SK-N-SH treated with all-trans-retinoic acid at 6 μM for 48 hours (cell line): ENCODE measurements at regions not wholly inside any gene's neighbourhood (a gene's known extent, or its start where the extent isn't known, plus 50 kb on each side); places are given as distances from the start of the nearest gene placed in this dataset.

ENCODE experiments used
- ATAC-seq: fragments of 200-7000 bp; cut with Tn5 transposase; 3 replicates; pipeline ENCODE4 v1.9.1; 2020; ENCODE audit warnings: mild to moderate bottlenecking, moderate library complexity
- ARNTL ChIP-seq: fragments of 450-650 bp; formaldehyde crosslinking; IDR thresholded peaks from 2 replicates; pipeline ENCODE4 v1.5.0; 2020; ENCODE audit warnings: low read depth, mild to moderate bottlenecking, moderate library complexity, borderline replicate concordance
- BACH2 ChIP-seq: fragments of 250-450 bp; sonication (Bioruptor Pico); IDR thresholded peaks from 2 replicates; pipeline ENCODE4 v1.9.0; 2021; ENCODE audit warnings: mild to moderate bottlenecking, borderline replicate concordance
- CSDC2 ChIP-seq: fragments of 250-450 bp; sonication (Bioruptor Pico); IDR thresholded peaks from 2 replicates; pipeline ENCODE4 v1.5.0; 2020; ENCODE audit warnings: mild to moderate bottlenecking, moderate library complexity
- ESRRG ChIP-seq: fragments of 250-450 bp; sonication (Bioruptor Pico); IDR thresholded peaks from 2 replicates; pipeline ENCODE4 v1.6.1; 2021; ENCODE audit warnings: mild to moderate bottlenecking
- GLIS3 ChIP-seq: fragments of 250-450 bp; sonication (Bioruptor Pico); IDR thresholded peaks from 2 replicates; pipeline ENCODE4 v1.5.0; 2020; ENCODE audit warnings: mild to moderate bottlenecking, moderate library complexity
- ISL1 ChIP-seq: fragments of 250-450 bp; sonication (Bioruptor Pico); IDR thresholded peaks from 2 replicates; pipeline ENCODE4 v2.1.2; 2022; ENCODE audit warnings: mild to moderate bottlenecking, moderate library complexity
- OSR1 ChIP-seq: fragments of 250-450 bp; sonication (Bioruptor Pico); IDR thresholded peaks from 2 replicates; pipeline ENCODE4 v1.8.0; 2022; ENCODE audit warnings: moderate library complexity, mild to moderate bottlenecking, inconsistent platforms
- PPARA ChIP-seq: fragments of 250-450 bp; sonication (Bioruptor Pico); IDR thresholded peaks from 2 replicates; pipeline ENCODE4 v1.5.0; 2020; ENCODE audit warnings: mild to moderate bottlenecking, borderline replicate concordance
- RARB ChIP-seq: fragments of 250-450 bp; sonication (Bioruptor Pico); IDR thresholded peaks from 2 replicates; pipeline ENCODE4 v1.8.0; 2021; ENCODE audit warnings: mild to moderate bottlenecking, moderate library complexity
- SNAI2 ChIP-seq: fragments of 250-450 bp; sonication (Bioruptor Pico); IDR thresholded peaks from 2 replicates; pipeline ENCODE4 v1.5.0; 2020; ENCODE audit warnings: mild to moderate bottlenecking, moderate library complexity
- TOX ChIP-seq: fragments of 250-450 bp; sonication (Bioruptor Pico); IDR thresholded peaks from 2 replicates; pipeline ENCODE4 v1.8.0; 2021; ENCODE audit warnings: mild to moderate bottlenecking, moderate library complexity, borderline replicate concordance
- ZC3H10 ChIP-seq: fragments of 250-450 bp; sonication (Bioruptor Pico); IDR thresholded peaks from 2 replicates; pipeline ENCODE4 v1.5.1; 2021; ENCODE audit warnings: mild to moderate bottlenecking, moderate library complexity
- ZFP3 ChIP-seq: fragments of 250-450 bp; sonication (Bioruptor Pico); IDR thresholded peaks from 2 replicates; pipeline ENCODE4 v1.5.0; 2020; ENCODE audit warnings: mild to moderate bottlenecking, moderate library complexity
- ZNF565 ChIP-seq: fragments of 450-650 bp; formaldehyde crosslinking; conservative IDR thresholded peaks from 2 replicates; pipeline ENCODE4 v1.5.0; 2020; ENCODE audit warnings: low read depth, mild to moderate bottlenecking, moderate library complexity
- ZNF8 ChIP-seq: fragments of 450-650 bp; formaldehyde crosslinking; IDR thresholded peaks from 2 replicates; pipeline ENCODE4 v1.5.0; 2020; ENCODE audit warnings: mild to moderate bottlenecking, moderate library complexity
- TF ChIP-seq, protein P1 (sequence below): fragments of 250-450 bp; sonication (Bioruptor Pico); IDR thresholded peaks from 2 replicates; pipeline ENCODE4 v1.5.1; 2021; ENCODE audit warnings: mild to moderate bottlenecking, moderate library complexity
- TF ChIP-seq, protein P2 (sequence below): fragments of 250-450 bp; sonication (Bioruptor Pico); IDR thresholded peaks from 2 replicates; pipeline ENCODE4 v1.8.0; 2020; ENCODE audit warnings: mild to moderate bottlenecking, moderate library complexity, borderline replicate concordance
- TF ChIP-seq, protein P3 (sequence below): fragments of 250-450 bp; sonication (Bioruptor Pico); IDR thresholded peaks from 2 replicates; pipeline ENCODE4 v1.5.1; 2020; ENCODE audit warnings: low read depth, mild to moderate bottlenecking, moderate library complexity
- TF ChIP-seq, protein P4 (sequence below): fragments of 250-450 bp; sonication (Bioruptor Pico); IDR thresholded peaks from 2 replicates; pipeline ENCODE4 v1.5.0; 2020; ENCODE audit warnings: mild to moderate bottlenecking, moderate library complexity
- TF ChIP-seq, protein P5 (sequence below): fragments of 250-450 bp; sonication (Bioruptor Pico); IDR thresholded peaks from 2 replicates; pipeline ENCODE4 v1.8.0; 2021; ENCODE audit warnings: low read depth, mild to moderate bottlenecking, moderate library complexity, borderline replicate concordance

DNA sequence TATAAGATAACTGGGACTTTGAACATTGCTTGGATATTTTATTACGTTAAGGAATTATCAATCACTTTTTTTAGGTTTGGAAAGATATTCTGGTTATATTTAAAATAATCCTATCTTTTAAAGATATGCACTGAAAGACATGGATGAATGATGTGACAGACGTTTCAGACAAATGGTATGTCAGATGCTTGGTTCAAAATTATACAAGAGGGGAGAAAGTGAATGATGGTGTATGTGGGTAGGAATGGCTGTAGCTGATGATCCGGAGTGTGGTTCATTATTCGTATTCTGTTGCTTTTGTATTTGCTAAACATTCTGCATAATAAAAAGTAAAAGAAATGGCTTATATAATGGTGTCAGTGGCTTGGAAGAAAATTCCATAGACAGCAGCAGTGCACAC is 51.0 kb upstream of the SNRPB2 start:
- no peak for ATAC-seq
- TF ChIP-seq ZNF565: no peak
- TF ChIP-seq, protein P1, sequence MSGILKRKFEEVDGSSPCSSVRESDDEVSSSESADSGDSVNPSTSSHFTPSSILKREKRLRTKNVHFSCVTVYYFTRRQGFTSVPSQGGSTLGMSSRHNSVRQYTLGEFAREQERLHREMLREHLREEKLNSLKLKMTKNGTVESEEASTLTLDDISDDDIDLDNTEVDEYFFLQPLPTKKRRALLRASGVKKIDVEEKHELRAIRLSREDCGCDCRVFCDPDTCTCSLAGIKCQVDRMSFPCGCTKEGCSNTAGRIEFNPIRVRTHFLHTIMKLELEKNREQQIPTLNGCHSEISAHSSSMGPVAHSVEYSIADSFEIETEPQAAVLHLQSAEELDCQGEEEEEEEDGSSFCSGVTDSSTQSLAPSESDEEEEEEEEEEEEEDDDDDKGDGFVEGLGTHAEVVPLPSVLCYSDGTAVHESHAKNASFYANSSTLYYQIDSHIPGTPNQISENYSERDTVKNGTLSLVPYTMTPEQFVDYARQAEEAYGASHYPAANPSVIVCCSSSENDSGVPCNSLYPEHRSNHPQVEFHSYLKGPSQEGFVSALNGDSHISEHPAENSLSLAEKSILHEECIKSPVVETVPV (CRISPR knock-in tag): no peak
- TF ChIP-seq TOX (CRISPR knock-in tag): no peak
- TF ChIP-seq GLIS3 (CRISPR knock-in tag): no peak
- TF ChIP-seq, protein P2, sequence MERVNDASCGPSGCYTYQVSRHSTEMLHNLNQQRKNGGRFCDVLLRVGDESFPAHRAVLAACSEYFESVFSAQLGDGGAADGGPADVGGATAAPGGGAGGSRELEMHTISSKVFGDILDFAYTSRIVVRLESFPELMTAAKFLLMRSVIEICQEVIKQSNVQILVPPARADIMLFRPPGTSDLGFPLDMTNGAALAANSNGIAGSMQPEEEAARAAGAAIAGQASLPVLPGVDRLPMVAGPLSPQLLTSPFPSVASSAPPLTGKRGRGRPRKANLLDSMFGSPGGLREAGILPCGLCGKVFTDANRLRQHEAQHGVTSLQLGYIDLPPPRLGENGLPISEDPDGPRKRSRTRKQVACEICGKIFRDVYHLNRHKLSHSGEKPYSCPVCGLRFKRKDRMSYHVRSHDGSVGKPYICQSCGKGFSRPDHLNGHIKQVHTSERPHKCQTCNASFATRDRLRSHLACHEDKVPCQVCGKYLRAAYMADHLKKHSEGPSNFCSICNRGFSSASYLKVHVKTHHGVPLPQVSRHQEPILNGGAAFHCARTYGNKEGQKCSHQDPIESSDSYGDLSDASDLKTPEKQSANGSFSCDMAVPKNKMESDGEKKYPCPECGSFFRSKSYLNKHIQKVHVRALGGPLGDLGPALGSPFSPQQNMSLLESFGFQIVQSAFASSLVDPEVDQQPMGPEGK: no peak
- no peak for TF ChIP-seq ZC3H10
- no peak for TF ChIP-seq ARNTL (CRISPR knock-in tag)

DNA sequence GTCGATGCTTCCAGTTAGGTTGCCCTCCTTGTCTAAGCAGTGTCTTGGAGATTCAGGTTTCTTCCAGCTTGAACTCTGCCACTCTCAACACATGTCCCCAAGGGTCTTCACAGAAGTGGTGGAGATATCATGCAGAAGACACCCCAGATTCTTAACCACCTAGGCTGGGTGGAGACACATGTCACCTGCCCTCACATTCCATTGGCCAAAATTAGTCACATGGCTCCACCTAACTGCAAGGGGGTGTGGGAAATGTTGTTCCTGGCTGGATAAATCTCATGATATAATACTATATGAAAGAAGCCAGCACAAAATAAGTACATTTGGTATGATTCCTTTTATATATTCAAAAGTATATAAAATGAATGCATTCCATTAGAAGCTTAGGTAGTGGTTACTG is 52.9 kb upstream of the SNRPB2 start:
- TF ChIP-seq SNAI2 (no peak), TOX (CRISPR knock-in tag) (no peak), ESRRG (CRISPR knock-in tag) (no peak)
- no peak for ATAC-seq

DNA sequence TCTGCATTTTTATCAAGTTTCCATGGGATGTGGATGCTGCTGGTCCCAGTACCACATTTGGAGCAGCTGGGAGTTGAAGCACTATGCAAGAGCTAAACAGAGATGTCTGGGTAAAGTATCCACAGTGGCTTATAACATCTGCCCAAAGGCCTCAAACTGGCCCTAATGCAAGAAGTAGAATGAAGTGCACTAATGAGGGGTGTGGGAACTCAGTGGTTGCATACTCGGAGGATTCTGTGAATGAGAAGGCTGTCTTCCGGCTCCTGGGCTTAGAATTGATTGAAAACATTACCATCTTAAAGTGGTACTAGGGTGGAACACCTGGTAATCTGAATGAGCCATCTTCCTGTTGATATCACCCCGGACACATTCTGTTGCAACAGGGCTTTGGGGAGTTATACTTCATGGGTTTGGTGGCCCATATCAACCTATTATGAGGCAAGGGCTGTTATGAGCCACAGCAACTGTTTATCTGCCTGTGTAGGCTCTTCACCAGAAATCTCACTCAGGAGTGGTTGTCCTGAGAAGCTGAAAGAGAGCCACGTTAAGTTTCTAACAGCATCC is 54.7 kb upstream of the SNRPB2 start:
- ATAC-seq: no peak
- TF ChIP-seq BACH2 (no peak), CSDC2 (CRISPR knock-in tag) (no peak), RARB (CRISPR knock-in tag) (no peak), ZFP3 (no peak), PPARA (CRISPR knock-in tag) (no peak), ESRRG (CRISPR knock-in tag) (no peak), OSR1 (CRISPR knock-in tag) (no peak), ZNF8 (CRISPR knock-in tag) (no peak), ISL1 (CRISPR knock-in tag) (no peak), ARNTL (CRISPR knock-in tag) (no peak), SNAI2 (no peak), TOX (CRISPR knock-in tag) (no peak)
- TF ChIP-seq, protein P2: no peak
- TF ChIP-seq, protein P3, sequence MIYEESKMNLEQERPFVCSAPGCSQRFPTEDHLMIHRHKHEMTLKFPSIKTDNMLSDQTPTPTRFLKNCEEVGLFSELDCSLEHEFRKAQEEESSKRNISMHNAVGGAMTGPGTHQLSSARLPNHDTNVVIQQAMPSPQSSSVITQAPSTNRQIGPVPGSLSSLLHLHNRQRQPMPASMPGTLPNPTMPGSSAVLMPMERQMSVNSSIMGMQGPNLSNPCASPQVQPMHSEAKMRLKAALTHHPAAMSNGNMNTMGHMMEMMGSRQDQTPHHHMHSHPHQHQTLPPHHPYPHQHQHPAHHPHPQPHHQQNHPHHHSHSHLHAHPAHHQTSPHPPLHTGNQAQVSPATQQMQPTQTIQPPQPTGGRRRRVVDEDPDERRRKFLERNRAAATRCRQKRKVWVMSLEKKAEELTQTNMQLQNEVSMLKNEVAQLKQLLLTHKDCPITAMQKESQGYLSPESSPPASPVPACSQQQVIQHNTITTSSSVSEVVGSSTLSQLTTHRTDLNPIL: no peak
- TF ChIP-seq, protein P4, sequence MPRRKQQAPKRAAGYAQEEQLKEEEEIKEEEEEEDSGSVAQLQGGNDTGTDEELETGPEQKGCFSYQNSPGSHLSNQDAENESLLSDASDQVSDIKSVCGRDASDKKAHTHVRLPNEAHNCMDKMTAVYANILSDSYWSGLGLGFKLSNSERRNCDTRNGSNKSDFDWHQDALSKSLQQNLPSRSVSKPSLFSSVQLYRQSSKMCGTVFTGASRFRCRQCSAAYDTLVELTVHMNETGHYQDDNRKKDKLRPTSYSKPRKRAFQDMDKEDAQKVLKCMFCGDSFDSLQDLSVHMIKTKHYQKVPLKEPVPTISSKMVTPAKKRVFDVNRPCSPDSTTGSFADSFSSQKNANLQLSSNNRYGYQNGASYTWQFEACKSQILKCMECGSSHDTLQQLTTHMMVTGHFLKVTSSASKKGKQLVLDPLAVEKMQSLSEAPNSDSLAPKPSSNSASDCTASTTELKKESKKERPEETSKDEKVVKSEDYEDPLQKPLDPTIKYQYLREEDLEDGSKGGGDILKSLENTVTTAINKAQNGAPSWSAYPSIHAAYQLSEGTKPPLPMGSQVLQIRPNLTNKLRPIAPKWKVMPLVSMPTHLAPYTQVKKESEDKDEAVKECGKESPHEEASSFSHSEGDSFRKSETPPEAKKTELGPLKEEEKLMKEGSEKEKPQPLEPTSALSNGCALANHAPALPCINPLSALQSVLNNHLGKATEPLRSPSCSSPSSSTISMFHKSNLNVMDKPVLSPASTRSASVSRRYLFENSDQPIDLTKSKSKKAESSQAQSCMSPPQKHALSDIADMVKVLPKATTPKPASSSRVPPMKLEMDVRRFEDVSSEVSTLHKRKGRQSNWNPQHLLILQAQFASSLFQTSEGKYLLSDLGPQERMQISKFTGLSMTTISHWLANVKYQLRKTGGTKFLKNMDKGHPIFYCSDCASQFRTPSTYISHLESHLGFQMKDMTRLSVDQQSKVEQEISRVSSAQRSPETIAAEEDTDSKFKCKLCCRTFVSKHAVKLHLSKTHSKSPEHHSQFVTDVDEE (CRISPR knock-in tag): no peak
- TF ChIP-seq, protein P1 (CRISPR knock-in tag): no peak
- TF ChIP-seq, protein P5, sequence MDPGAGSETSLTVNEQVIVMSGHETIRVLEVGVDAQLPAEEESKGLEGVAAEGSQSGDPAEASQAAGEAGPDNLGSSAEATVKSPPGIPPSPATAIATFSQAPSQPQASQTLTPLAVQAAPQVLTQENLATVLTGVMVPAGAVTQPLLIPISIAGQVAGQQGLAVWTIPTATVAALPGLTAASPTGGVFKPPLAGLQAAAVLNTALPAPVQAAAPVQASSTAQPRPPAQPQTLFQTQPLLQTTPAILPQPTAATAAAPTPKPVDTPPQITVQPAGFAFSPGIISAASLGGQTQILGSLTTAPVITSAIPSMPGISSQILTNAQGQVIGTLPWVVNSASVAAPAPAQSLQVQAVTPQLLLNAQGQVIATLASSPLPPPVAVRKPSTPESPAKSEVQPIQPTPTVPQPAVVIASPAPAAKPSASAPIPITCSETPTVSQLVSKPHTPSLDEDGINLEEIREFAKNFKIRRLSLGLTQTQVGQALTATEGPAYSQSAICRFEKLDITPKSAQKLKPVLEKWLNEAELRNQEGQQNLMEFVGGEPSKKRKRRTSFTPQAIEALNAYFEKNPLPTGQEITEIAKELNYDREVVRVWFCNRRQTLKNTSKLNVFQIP (CRISPR knock-in tag): no peak
